ENCODE measurements at regions not wholly inside any gene's neighbourhood (a gene's known extent, or its start where the extent isn't known, plus 50 kb on each side); places are given as distances from the start of the nearest gene placed in this dataset.

DNA sequence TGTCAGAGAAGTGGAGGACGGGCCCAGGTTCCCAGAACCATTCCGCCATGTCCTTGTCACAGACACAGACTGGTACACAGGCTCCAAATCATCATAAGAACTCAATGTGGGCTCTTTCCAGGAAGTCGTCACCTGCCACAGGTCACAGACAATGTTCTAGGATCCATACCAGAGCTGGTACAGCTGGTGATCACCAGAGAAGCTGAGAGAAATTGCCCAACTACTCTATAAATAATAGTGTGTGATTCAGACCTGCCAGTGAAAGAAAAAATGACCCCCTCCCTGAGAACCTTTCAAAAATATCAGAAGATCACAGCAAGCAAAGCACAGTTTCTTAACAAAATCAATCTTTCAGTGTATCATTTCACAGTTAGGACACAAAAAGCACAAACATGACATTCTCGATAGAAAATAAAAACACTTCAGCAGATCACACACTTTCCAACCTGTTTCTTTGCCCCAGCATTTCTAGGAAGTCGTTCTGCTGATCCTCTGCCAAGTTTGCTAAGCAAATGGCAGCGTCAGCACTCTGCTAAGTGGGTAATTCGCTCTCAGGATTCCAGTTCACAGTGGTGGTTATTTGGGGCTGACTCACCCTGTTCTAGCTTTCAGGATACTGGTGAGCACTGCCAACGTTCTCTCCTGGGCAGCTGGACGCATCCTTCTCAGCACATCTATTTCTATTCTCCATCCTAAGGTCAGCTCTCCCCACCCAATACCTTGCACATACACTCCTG is 223.3 kb upstream of the SFSWAP start:
- no peak for TF ChIP-seq REST (IDR thresholded peaks at IDR 0.05; ENCODE audit: borderline replicate concordance)
- TF ChIP-seq POLR2AphosphoS5 (IDR thresholded peaks at IDR 0.05), result no peak
- TF ChIP-seq, protein P1, sequence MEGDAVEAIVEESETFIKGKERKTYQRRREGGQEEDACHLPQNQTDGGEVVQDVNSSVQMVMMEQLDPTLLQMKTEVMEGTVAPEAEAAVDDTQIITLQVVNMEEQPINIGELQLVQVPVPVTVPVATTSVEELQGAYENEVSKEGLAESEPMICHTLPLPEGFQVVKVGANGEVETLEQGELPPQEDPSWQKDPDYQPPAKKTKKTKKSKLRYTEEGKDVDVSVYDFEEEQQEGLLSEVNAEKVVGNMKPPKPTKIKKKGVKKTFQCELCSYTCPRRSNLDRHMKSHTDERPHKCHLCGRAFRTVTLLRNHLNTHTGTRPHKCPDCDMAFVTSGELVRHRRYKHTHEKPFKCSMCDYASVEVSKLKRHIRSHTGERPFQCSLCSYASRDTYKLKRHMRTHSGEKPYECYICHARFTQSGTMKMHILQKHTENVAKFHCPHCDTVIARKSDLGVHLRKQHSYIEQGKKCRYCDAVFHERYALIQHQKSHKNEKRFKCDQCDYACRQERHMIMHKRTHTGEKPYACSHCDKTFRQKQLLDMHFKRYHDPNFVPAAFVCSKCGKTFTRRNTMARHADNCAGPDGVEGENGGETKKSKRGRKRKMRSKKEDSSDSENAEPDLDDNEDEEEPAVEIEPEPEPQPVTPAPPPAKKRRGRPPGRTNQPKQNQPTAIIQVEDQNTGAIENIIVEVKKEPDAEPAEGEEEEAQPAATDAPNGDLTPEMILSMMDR (IDR thresholded peaks at IDR 0.05; ENCODE audit: poor library complexity, severe bottlenecking), result no peak
- no peak for TF ChIP-seq EP300 (conservative IDR thresholded peaks at IDR 0.05; ENCODE audit: poor library complexity, severe bottlenecking)
- TF ChIP-seq EZH2 (IDR thresholded peaks at IDR 0.05; ENCODE audit: borderline replicate concordance, insufficient read depth, low read length, poor library complexity, severe bottlenecking), result no peak
- TF ChIP-seq TAF1 (IDR thresholded peaks at IDR 0.05; ENCODE audit: low read depth), result no peak

All from neural cell (in vitro differentiated cells).